Endothelial cell of umbilical vein (primary cell): ENCODE measurements at regions not wholly inside any gene's neighbourhood (a gene's known extent, or its start where the extent isn't known, plus 50 kb on each side); places are given as distances from the start of the nearest gene placed in this dataset.

ENCODE experiments used
- BruUV-seq: library from RNA; stranded (reverse); fragments of 400-500 nt; replicated peaks from 2 replicates; lab custom pipeline; 2021; lab: Mats Ljungman, UMichigan
- CTCF ChIA-PET: fragments of 300-600, 350-600 bp; sonication (Branson Sonifier 250); formaldehyde crosslinking; loops from one replicate; lab custom pipeline; 2021; ENCODE audit warnings: antibody characterized with exemption, inconsistent platforms; lab: Charles Lee
- POLR2A ChIA-PET: fragments of 300-600, 350-600 bp; sonication (Branson Sonifier 250); formaldehyde crosslinking; loops from one replicate; lab custom pipeline; 2021; ENCODE audit warnings: antibody characterized with exemption, inconsistent platforms; lab: Charles Lee
- DNase-seq: peaks from one replicate; pipeline ENCODE4 v3.0.0-alpha.2; 2011; ENCODE audit warnings: low read depth, low spot score
- FAIRE-seq: peaks from 2 replicates; lab custom pipeline; 2011; peaks lifted over from hg19 to GRCh38; lab: Jason Lieb, UNC
- H2AFZ ChIP-seq: 2 replicates; pipeline ENCODE4 v1.6.0; 2012; ENCODE audit warnings: low read depth, low read length, control low read depth, inconsistent platforms
- H3K27ac ChIP-seq: 2 replicates; pipeline ENCODE4 v1.5.1; 2011; ENCODE audit warnings: low read depth, mild to moderate bottlenecking, control low read depth, low read length, moderate library complexity; ENCODE audit not compliant: insufficient read depth
- H3K27me3 ChIP-seq, 2 experiments: 2 replicates each; pipeline versions ENCODE4 v1.6.0 to v1.6.1; 2011; ENCODE audit warnings: low read length in 2 of 2, mixed read lengths in 1 of 2; ENCODE audit not compliant: control insufficient read depth in 2 of 2, insufficient read depth in 2 of 2
- H3K36me3 ChIP-seq, 2 experiments: 2 replicates in 1 of 2; 3 replicates in 1 of 2; pipeline ENCODE4 v1.5.1; 2011; ENCODE audit warnings: low read length in 2 of 2, mild to moderate bottlenecking in 1 of 2, moderate library complexity in 1 of 2; ENCODE audit not compliant: control insufficient read depth in 2 of 2, insufficient read depth in 2 of 2; ENCODE audit errors: extremely low read depth in 1 of 2
- H3K4me1 ChIP-seq: 3 replicates; pipeline ENCODE4 v1.5.1; 2011; ENCODE audit warnings: mild to moderate bottlenecking, low read length; ENCODE audit not compliant: control insufficient read depth, insufficient read depth; ENCODE audit errors: extremely low read depth
- H3K4me2 ChIP-seq: 2 replicates; pipeline ENCODE4 v1.6.1; 2011; ENCODE audit warnings: low read length, control low read depth, mixed read lengths; ENCODE audit not compliant: insufficient read depth
- H3K4me3 ChIP-seq, 3 experiments: fragments of 200-600 bp in 1 of 3; sonication (generic), shearing (Covaris generic) in 1 of 3; replicated peaks in 1 of 3; 2 replicates each; pipeline ENCODE4 v1.5.1; 2011 to 2016; ENCODE audit warnings: control low read depth in 3 of 3, low read length in 3 of 3, mild to moderate bottlenecking in 2 of 3, inconsistent platforms in 1 of 3, low read depth in 1 of 3, moderate library complexity in 1 of 3; ENCODE audit not compliant: insufficient read depth in 1 of 3
- H3K79me2 ChIP-seq: 2 replicates; pipeline ENCODE4 v1.6.0; 2012; ENCODE audit warnings: low read length, inconsistent platforms; ENCODE audit not compliant: control insufficient read depth, insufficient read depth
- H3K9ac ChIP-seq: replicated peaks from 2 replicates; pipeline ENCODE3; 2011; ENCODE audit warnings: low read length, control low read depth; ENCODE audit not compliant: insufficient read depth; ENCODE audit errors: extremely low read depth
- H3K9me1 ChIP-seq: replicated peaks from 3 replicates; pipeline ENCODE4 v1.6.0; 2011; ENCODE audit warnings: mild to moderate bottlenecking, low read length; ENCODE audit not compliant: control insufficient read depth, insufficient read depth; ENCODE audit errors: extremely low read depth
- H3K9me3 ChIP-seq: replicated peaks from 2 replicates; pipeline ENCODE4 v1.5.1; 2012; ENCODE audit warnings: low read length, inconsistent platforms; ENCODE audit not compliant: control insufficient read depth, insufficient read depth
- H4K20me1 ChIP-seq: replicated peaks from 2 replicates; pipeline ENCODE3; 2011; ENCODE audit warnings: mild to moderate bottlenecking, low read length; ENCODE audit not compliant: control insufficient read depth, insufficient read depth; ENCODE audit errors: extremely low read depth
- FOS ChIP-seq: IDR thresholded peaks from 2 replicates; pipeline ENCODE4 v1.6.1; 2011; ENCODE audit warnings: mild to moderate bottlenecking, low read length, moderate library complexity, borderline replicate concordance; ENCODE audit not compliant: insufficient read depth
- GATA2 ChIP-seq: IDR thresholded peaks from 2 replicates; pipeline ENCODE4 v1.7.0; 2011; ENCODE audit warnings: low read depth, mild to moderate bottlenecking, moderate library complexity, mixed read lengths, low read length; ENCODE audit not compliant: insufficient read length, insufficient read depth
- JUN ChIP-seq: IDR thresholded peaks from 2 replicates; pipeline ENCODE4 v1.6.1; 2011; ENCODE audit warnings: borderline replicate concordance, low read depth; ENCODE audit not compliant: insufficient read length, insufficient read depth
- MYC ChIP-seq: IDR thresholded peaks from one replicate; pipeline ENCODE4 v1.6.1; 2011; ENCODE audit warnings: mild to moderate bottlenecking, low read depth, low read length
- POLR2AphosphoS5 ChIP-seq: IDR thresholded peaks from 2 replicates; pipeline ENCODE4 v1.6.1; 2012; ENCODE audit warnings: low read depth, mild to moderate bottlenecking, control low read depth, low read length, moderate library complexity; ENCODE audit not compliant: insufficient read depth
- dilution Hi-C: fragments of 300-500 bp; cut with MboI; formaldehyde crosslinking; loops from one replicate; pipeline ENCODE4 v1.15.0; 2019; ENCODE audit warnings: low sequenced_read_pairs; ENCODE audit not compliant: extremely low pct_ligation_motif_present
- intact Hi-C: fragments of 100-400 bp; cut with micrococcal nuclease; formaldehyde crosslinking; loops from one replicate; pipeline ENCODE4 v1.10.0; 2022
- TF ChIP-seq, protein P1 (sequence below), 2 donors: IDR thresholded peaks; 1 replicate in 1 of 2; 2 replicates in 1 of 2; pipeline ENCODE4 v1.5.1; 2011; ENCODE audit warnings: low read length in 2 of 2, mild to moderate bottlenecking in 2 of 2, moderate library complexity in 2 of 2, control low read depth in 1 of 2, inconsistent platforms in 1 of 2, low read depth in 1 of 2; ENCODE audit not compliant: insufficient read depth in 1 of 2; ENCODE audit errors: extremely low read depth in 1 of 2

- Histone ChIP-seq H2AFZ (no peak overlapping the region), H3K4me2 (no peak overlapping the region), H3K36me3 (no peaks in the 10 kb centered on the region), H3K27ac (no peak overlapping the region), H3K27me3 (no peaks in the 10 kb centered on the region), H3K4me1 (no peaks in the 10 kb centered on the region), H3K9ac (no peak overlapping the region), H3K9me3 (no peaks in the 10 kb centered on the region), H4K20me1 (no peaks in the 10 kb centered on the region), H3K9me1 (no peaks in the 10 kb centered on the region), H3K4me3 (no peak overlapping the region), H3K79me2 (no peaks in the 10 kb centered on the region)
- FAIRE-seq (no peak), DNase-seq (peak; percentile 46)
- ChIA-PET POLR2A (no interaction called here), CTCF (interaction anchor here (1.2 kb wide), 2 partner anchors 13 to 24 kb away, joined by 4 to 6 read pairs; no protein-coding TSS in a partner anchor)
- dilution Hi-C loops = no loop called here
- BruUV-seq = no TSS peak
- TF ChIP-seq POLR2AphosphoS5 = no peak
- TF ChIP-seq, protein P1, sequence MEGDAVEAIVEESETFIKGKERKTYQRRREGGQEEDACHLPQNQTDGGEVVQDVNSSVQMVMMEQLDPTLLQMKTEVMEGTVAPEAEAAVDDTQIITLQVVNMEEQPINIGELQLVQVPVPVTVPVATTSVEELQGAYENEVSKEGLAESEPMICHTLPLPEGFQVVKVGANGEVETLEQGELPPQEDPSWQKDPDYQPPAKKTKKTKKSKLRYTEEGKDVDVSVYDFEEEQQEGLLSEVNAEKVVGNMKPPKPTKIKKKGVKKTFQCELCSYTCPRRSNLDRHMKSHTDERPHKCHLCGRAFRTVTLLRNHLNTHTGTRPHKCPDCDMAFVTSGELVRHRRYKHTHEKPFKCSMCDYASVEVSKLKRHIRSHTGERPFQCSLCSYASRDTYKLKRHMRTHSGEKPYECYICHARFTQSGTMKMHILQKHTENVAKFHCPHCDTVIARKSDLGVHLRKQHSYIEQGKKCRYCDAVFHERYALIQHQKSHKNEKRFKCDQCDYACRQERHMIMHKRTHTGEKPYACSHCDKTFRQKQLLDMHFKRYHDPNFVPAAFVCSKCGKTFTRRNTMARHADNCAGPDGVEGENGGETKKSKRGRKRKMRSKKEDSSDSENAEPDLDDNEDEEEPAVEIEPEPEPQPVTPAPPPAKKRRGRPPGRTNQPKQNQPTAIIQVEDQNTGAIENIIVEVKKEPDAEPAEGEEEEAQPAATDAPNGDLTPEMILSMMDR (IDR thresholded peaks at IDR 0.05; ENCODE audit: extremely low read depth in 1 of 2, insufficient read depth in 1 of 2, low read depth in 1 of 2, low read length in 2 of 2) = no peak
- TF ChIP-seq MYC = no peak
- TF ChIP-seq GATA2 = no peak
- TF ChIP-seq JUN = no peak
- TF ChIP-seq FOS = no peak
- intact Hi-C loops = no loop called here
These were observed 130.7 kb upstream of the KLF7 start for GRCh38 chr2:207296265-207296948.
